ENCODE measurements at regions not wholly inside any gene's neighbourhood (a gene's known extent, or its start where the extent isn't known, plus 50 kb on each side); places are given as distances from the start of the nearest gene placed in this dataset.

GRCh38 chr7:156106107-156106426, 293.8 kb upstream of the SHH start:
- TF ChIP-seq SUZ12 (IDR thresholded peaks at IDR 0.05; ENCODE audit: extremely low read depth, insufficient read depth, insufficient read length): no peak
- no peak for TF ChIP-seq YY1 (IDR thresholded peaks at IDR 0.05; ENCODE audit: insufficient read depth, insufficient read length)
